ENCODE measurements at regions not wholly inside any gene's neighbourhood (a gene's known extent, or its start where the extent isn't known, plus 50 kb on each side); places are given as distances from the start of the nearest gene placed in this dataset.

DNA sequence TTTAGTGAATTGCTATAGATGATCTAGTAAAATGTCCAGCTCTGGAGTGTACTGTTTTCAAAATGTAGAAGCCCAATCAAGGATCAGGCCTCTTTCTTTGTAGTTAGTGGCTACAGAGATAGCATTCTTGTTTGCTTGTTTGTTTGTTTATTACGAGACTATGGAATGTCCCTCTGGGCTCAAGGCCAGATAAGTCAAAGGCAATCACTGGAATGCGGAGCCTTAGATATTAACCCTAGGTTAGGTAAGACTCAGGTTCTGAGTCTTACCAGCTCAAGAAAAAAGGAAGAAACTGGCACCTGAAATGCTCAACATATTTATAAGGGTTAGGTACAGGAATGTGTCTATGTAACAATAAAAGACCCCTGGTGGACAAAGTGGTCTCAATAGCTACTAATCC lies 261.5 kb downstream of the SLC7A11 start (continued):
- TF ChIP-seq, protein P1, sequence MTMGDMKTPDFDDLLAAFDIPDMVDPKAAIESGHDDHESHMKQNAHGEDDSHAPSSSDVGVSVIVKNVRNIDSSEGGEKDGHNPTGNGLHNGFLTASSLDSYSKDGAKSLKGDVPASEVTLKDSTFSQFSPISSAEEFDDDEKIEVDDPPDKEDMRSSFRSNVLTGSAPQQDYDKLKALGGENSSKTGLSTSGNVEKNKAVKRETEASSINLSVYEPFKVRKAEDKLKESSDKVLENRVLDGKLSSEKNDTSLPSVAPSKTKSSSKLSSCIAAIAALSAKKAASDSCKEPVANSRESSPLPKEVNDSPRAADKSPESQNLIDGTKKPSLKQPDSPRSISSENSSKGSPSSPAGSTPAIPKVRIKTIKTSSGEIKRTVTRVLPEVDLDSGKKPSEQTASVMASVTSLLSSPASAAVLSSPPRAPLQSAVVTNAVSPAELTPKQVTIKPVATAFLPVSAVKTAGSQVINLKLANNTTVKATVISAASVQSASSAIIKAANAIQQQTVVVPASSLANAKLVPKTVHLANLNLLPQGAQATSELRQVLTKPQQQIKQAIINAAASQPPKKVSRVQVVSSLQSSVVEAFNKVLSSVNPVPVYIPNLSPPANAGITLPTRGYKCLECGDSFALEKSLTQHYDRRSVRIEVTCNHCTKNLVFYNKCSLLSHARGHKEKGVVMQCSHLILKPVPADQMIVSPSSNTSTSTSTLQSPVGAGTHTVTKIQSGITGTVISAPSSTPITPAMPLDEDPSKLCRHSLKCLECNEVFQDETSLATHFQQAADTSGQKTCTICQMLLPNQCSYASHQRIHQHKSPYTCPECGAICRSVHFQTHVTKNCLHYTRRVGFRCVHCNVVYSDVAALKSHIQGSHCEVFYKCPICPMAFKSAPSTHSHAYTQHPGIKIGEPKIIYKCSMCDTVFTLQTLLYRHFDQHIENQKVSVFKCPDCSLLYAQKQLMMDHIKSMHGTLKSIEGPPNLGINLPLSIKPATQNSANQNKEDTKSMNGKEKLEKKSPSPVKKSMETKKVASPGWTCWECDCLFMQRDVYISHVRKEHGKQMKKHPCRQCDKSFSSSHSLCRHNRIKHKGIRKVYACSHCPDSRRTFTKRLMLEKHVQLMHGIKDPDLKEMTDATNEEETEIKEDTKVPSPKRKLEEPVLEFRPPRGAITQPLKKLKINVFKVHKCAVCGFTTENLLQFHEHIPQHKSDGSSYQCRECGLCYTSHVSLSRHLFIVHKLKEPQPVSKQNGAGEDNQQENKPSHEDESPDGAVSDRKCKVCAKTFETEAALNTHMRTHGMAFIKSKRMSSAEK (CRISPR knock-in tag; IDR thresholded peaks at IDR 0.05; ENCODE audit: borderline replicate concordance): no peak
- no peak for TF ChIP-seq CREB1 (CRISPR knock-in tag; IDR thresholded peaks at IDR 0.05)
- TF ChIP-seq, protein P2, sequence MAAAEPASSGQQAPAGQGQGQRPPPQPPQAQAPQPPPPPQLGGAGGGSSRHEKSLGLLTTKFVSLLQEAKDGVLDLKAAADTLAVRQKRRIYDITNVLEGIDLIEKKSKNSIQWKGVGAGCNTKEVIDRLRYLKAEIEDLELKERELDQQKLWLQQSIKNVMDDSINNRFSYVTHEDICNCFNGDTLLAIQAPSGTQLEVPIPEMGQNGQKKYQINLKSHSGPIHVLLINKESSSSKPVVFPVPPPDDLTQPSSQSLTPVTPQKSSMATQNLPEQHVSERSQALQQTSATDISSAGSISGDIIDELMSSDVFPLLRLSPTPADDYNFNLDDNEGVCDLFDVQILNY (CRISPR knock-in tag; IDR thresholded peaks at IDR 0.05): no peak
- no peak for TF ChIP-seq OVOL2 (CRISPR knock-in tag; IDR thresholded peaks at IDR 0.05; ENCODE audit: borderline replicate concordance)
- no peak for TF ChIP-seq TEAD4 (CRISPR knock-in tag; IDR thresholded peaks at IDR 0.05)
- TF ChIP-seq ZNF121 (CRISPR knock-in tag; IDR thresholded peaks at IDR 0.05): no peak
- no peak for TF ChIP-seq ZBTB21 (CRISPR knock-in tag; IDR thresholded peaks at IDR 0.05; ENCODE audit: borderline replicate concordance)
- no peak for TF ChIP-seq SOX15 (CRISPR knock-in tag; IDR thresholded peaks at IDR 0.05)
- no peak for TF ChIP-seq ESRRA (CRISPR knock-in tag; IDR thresholded peaks at IDR 0.05; ENCODE audit: borderline replicate concordance)
- TF ChIP-seq, protein P3, sequence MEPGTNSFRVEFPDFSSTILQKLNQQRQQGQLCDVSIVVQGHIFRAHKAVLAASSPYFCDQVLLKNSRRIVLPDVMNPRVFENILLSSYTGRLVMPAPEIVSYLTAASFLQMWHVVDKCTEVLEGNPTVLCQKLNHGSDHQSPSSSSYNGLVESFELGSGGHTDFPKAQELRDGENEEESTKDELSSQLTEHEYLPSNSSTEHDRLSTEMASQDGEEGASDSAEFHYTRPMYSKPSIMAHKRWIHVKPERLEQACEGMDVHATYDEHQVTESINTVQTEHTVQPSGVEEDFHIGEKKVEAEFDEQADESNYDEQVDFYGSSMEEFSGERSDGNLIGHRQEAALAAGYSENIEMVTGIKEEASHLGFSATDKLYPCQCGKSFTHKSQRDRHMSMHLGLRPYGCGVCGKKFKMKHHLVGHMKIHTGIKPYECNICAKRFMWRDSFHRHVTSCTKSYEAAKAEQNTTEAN (CRISPR knock-in tag; IDR thresholded peaks at IDR 0.05): no peak
- TF ChIP-seq, protein P4, sequence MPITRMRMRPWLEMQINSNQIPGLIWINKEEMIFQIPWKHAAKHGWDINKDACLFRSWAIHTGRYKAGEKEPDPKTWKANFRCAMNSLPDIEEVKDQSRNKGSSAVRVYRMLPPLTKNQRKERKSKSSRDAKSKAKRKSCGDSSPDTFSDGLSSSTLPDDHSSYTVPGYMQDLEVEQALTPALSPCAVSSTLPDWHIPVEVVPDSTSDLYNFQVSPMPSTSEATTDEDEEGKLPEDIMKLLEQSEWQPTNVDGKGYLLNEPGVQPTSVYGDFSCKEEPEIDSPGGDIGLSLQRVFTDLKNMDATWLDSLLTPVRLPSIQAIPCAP (CRISPR knock-in tag; IDR thresholded peaks at IDR 0.05): no peak

DNA sequence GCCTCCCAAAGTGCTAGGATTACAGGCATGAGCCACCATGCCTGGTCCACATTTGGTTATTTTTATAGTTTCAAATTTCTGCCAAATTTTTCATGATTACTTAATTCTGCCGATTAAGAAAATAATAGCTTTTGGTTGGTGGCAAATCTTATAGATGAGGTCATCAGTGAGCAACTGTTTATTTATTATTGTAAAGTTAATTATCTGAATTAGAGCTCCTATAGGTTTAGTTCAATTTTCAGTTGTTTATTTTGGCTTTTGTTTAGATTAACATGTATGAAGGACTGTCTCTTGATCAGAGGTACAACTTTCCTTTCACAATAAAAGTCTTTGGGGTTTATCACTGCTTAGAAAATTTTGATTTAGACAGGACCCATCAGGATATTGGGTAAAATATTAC lies 262.2 kb downstream of the SLC7A11 start:
- ChIA-PET POLR2A (no interaction called here), CTCF (interaction anchor here (1.3 kb wide), 1 partner anchor 111 kb away, joined by 3 read pairs; no protein-coding TSS in a partner anchor)
- Mint-ChIP-seq H3K27me3 (ENCODE audit: low read depth) (no peaks in the 10 kb centered on the region), H3K9me3 (peaks cover 8% of the 10 kb centered on the region; the same call in 1 of the 2 replicates), H3K27ac (no peak overlapping the region), H3K4me3 (no peak overlapping the region), H3K36me3 (no peaks in the 10 kb centered on the region), H3K4me1 (peaks cover 5% of the 10 kb centered on the region; the same call in 1 of the 2 replicates)
- DNase-seq (ENCODE audit: low spot score) (no peak), ATAC-seq (no peak)
- no peak for TF ChIP-seq MXD4 (CRISPR knock-in tag; IDR thresholded peaks at IDR 0.05; ENCODE audit: borderline replicate concordance)

DNA sequence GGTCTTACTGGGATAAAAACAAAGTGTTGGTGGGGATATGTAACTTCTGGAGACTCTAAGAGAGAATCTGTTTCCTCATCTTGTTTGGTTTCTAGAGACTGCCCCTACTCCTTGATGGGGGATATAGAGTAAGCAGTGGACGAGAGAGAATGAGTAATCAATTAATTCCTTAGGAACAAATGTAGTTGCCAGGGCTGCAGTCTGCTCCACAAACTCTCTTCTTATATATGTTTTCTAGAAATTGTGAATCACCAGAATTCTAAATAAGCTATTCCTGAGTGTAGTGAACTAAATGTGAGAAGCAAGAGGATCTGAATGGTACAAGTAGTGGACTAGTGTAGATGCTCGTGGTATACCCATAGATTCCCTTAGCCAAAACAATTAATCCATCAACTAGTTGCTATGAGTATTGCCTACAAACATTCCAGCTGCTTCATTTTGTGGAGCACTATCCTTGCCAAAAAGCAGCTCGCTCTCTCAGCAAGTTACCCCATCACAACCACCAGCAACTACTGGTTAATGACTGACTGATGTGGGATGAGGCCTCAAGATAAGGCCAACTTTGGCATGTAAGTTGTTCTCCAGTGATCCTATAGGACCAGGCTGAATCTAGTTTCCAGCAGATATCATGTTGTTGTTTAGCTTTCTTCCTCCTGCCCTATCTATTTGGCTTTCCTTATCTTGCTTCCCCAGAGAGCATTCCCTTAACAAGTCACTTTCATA lies 273.0 kb downstream of the SLC7A11 start:
- Mint-ChIP-seq H3K4me1 (peaks cover 8% of the 10 kb centered on the region), H3K4me3 (no peak overlapping the region), H3K36me3 (peaks cover 9% of the 10 kb centered on the region; the same call in 1 of the 2 replicates), H3K9me3 (peaks cover 12% of the 10 kb centered on the region), H3K27me3 (ENCODE audit: low read depth) (no peaks in the 10 kb centered on the region), H3K27ac (no peak overlapping the region)
- CTCF ChIA-PET: no interaction called here
- no peak for DNase-seq (ENCODE audit: low spot score)
- POLR2A ChIA-PET: no interaction called here
- no peak for ATAC-seq
- TF ChIP-seq, protein P5, sequence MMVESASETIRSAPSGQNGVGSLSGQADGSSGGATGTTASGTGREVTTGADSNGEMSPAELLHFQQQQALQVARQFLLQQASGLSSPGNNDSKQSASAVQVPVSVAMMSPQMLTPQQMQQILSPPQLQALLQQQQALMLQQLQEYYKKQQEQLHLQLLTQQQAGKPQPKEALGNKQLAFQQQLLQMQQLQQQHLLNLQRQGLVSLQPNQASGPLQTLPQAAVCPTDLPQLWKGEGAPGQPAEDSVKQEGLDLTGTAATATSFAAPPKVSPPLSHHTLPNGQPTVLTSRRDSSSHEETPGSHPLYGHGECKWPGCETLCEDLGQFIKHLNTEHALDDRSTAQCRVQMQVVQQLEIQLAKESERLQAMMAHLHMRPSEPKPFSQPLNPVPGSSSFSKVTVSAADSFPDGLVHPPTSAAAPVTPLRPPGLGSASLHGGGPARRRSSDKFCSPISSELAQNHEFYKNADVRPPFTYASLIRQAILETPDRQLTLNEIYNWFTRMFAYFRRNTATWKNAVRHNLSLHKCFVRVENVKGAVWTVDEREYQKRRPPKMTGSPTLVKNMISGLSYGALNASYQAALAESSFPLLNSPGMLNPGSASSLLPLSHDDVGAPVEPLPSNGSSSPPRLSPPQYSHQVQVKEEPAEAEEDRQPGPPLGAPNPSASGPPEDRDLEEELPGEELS (CRISPR knock-in tag; IDR thresholded peaks at IDR 0.05): no peak
- no peak for TF ChIP-seq HMGA2 (CRISPR knock-in tag; IDR thresholded peaks at IDR 0.05)
- TF ChIP-seq, protein P6, sequence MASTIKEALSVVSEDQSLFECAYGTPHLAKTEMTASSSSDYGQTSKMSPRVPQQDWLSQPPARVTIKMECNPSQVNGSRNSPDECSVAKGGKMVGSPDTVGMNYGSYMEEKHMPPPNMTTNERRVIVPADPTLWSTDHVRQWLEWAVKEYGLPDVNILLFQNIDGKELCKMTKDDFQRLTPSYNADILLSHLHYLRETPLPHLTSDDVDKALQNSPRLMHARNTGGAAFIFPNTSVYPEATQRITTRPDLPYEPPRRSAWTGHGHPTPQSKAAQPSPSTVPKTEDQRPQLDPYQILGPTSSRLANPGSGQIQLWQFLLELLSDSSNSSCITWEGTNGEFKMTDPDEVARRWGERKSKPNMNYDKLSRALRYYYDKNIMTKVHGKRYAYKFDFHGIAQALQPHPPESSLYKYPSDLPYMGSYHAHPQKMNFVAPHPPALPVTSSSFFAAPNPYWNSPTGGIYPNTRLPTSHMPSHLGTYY (CRISPR knock-in tag; IDR thresholded peaks at IDR 0.05): no peak
- TF ChIP-seq, protein P7, sequence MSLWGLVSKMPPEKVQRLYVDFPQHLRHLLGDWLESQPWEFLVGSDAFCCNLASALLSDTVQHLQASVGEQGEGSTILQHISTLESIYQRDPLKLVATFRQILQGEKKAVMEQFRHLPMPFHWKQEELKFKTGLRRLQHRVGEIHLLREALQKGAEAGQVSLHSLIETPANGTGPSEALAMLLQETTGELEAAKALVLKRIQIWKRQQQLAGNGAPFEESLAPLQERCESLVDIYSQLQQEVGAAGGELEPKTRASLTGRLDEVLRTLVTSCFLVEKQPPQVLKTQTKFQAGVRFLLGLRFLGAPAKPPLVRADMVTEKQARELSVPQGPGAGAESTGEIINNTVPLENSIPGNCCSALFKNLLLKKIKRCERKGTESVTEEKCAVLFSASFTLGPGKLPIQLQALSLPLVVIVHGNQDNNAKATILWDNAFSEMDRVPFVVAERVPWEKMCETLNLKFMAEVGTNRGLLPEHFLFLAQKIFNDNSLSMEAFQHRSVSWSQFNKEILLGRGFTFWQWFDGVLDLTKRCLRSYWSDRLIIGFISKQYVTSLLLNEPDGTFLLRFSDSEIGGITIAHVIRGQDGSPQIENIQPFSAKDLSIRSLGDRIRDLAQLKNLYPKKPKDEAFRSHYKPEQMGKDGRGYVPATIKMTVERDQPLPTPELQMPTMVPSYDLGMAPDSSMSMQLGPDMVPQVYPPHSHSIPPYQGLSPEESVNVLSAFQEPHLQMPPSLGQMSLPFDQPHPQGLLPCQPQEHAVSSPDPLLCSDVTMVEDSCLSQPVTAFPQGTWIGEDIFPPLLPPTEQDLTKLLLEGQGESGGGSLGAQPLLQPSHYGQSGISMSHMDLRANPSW (CRISPR knock-in tag; conservative IDR thresholded peaks at IDR 0.05; ENCODE audit: low read depth): no peak
- TF ChIP-seq, protein P8, sequence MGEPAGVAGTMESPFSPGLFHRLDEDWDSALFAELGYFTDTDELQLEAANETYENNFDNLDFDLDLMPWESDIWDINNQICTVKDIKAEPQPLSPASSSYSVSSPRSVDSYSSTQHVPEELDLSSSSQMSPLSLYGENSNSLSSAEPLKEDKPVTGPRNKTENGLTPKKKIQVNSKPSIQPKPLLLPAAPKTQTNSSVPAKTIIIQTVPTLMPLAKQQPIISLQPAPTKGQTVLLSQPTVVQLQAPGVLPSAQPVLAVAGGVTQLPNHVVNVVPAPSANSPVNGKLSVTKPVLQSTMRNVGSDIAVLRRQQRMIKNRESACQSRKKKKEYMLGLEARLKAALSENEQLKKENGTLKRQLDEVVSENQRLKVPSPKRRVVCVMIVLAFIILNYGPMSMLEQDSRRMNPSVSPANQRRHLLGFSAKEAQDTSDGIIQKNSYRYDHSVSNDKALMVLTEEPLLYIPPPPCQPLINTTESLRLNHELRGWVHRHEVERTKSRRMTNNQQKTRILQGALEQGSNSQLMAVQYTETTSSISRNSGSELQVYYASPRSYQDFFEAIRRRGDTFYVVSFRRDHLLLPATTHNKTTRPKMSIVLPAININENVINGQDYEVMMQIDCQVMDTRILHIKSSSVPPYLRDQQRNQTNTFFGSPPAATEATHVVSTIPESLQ (CRISPR knock-in tag; IDR thresholded peaks at IDR 0.05): no peak
